Tibial nerve (tissue), 4 donors: ENCODE measurements at regions not wholly inside any gene's neighbourhood (a gene's known extent, or its start where the extent isn't known, plus 50 kb on each side); places are given as distances from the start of the nearest gene placed in this dataset.

Experiments
- DNase-seq, 2 donors: peaks; one replicate each; pipeline ENCODE4 v3.0.0-alpha.2; 2019; ENCODE audit warnings: low spot score in 2 of 2
- H3K27ac ChIP-seq, 4 donors: fragments of 200-600 bp; sonication (generic) in 3 of 4; one replicate each; pipeline ENCODE4 v1.5.1; 2017 to 2019; ENCODE audit warnings: mild to moderate bottlenecking in 1 of 4
- H3K27me3 ChIP-seq, 2 donors: fragments of 200-600 bp; sonication (generic) in 1 of 2; one replicate each; pipeline versions ENCODE4 v1.5.1 to v1.6.0; 2017 to 2019
- H3K36me3 ChIP-seq, 3 donors: fragments of 200-600 bp; sonication (generic); one replicate each; pipeline ENCODE4 v1.5.1; 2018 to 2019
- H3K4me1 ChIP-seq, 4 donors: fragments of 200-600 bp; sonication (generic) in 3 of 4; one replicate each; pipeline ENCODE4 v1.5.1; 2017 to 2019
- H3K4me3 ChIP-seq, 4 donors: fragments of 200-600 bp; sonication (generic) in 3 of 4; one replicate each; pipeline ENCODE4 v1.5.1; 2017 to 2019; ENCODE audit warnings: mild to moderate bottlenecking in 1 of 4, moderate library complexity in 1 of 4
- H3K9me3 ChIP-seq, 4 donors: fragments of 200-600 bp; sonication (generic) in 3 of 4; one replicate each; pipeline ENCODE4 v1.5.1; 2017 to 2019
- CTCF ChIP-seq, 5 experiments: fragments of 200-600 bp in 3 of 5; fragments of 450-650 bp in 2 of 5; sonication (generic) in 3 of 5; IDR thresholded peaks; one replicate each; pipeline ENCODE4 v1.5.1; 2016 to 2019; ENCODE audit warnings: antibody characterized with exemption in 5 of 5, mild to moderate bottlenecking in 3 of 5, moderate library complexity in 2 of 5
- EP300 ChIP-seq, 2 donors: sonication (generic); formaldehyde crosslinking; IDR thresholded peaks; one replicate each; pipeline ENCODE4 v1.6.1; 2017; ENCODE audit warnings: antibody characterized with exemption in 2 of 2, mild to moderate bottlenecking in 1 of 2
- POLR2A ChIP-seq, 2 donors: fragments of 450-650 bp; IDR thresholded peaks; one replicate each; pipeline ENCODE4 v1.6.1; 2017; ENCODE audit warnings: antibody characterized with exemption in 2 of 2, mild to moderate bottlenecking in 2 of 2, moderate library complexity in 2 of 2
- WGBS, 2 donors: methylation state at CpG; one replicate each; pipeline ENCODE4 v1.1.5; 2018; 5-methylcytosine and 5-hydroxymethylcytosine counted together

DNA sequence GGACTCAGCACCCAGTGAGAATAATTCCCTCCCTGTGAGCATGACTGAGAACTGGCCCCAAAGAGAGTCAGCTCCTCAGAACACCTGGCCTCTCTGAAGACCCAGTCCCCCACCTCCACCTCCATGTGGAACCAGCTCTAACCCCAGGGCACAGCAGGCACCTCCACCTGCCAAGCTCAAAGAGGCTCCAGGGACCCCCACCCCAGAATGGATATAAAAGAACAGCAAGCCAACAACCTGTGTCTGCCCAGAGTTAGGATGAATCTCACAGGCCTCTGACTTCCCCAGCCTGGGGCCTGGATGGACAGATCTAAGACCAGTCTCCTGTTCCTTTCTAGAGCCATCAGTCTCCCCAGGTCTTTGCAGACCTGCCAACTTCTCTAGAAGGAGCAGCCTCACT, 498.5 kb downstream of the EIPR1 start:
- Histone ChIP-seq H3K9me3 (peaks cover 0 to 41% (median 0%) of the 10 kb centered on the region in 4 donors), H3K36me3 (no peaks in the 10 kb centered on the region), H3K27me3 (no peaks in the 10 kb centered on the region), H3K27ac (no peak overlapping the region), H3K4me3 (no peak overlapping the region), H3K4me1 (no peaks in the 10 kb centered on the region)
- TF ChIP-seq EP300 (IDR thresholded peaks at IDR 0.05) = no peak
- TF ChIP-seq CTCF (IDR thresholded peaks at IDR 0.05) = no peak
- no peak for TF ChIP-seq POLR2A (IDR thresholded peaks at IDR 0.05)
- no peak for DNase-seq

DNA sequence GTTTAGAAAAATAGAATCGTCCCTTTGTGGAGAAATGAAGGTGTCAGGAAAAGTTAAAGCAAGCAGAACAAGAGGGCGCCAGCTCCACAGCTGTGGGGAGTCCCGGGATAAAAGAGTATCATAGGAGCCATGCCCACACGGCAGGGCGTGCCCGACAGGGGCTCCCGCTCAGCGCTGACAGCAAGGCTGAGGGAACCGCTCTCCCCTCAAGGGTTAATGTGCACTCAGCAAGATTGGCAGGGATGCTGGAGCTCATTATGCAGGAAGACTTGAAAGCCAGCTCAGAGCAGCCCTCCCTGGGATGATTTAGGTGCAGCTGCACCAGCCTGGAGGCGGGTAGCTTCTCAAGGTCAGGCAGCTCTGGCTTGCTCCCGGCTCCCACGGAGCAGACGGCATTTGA, 500.2 kb downstream of the EIPR1 start:
- 61 to 86% methylated on average over 13 of the region's 13 CpGs for WGBS, 2 donors
- Histone ChIP-seq H3K4me1 (no peaks in the 10 kb centered on the region), H3K27me3 (no peaks in the 10 kb centered on the region), H3K27ac (no peak overlapping the region), H3K9me3 (peaks cover 0 to 30% (median 0%) of the 10 kb centered on the region in 4 donors), H3K36me3 (no peaks in the 10 kb centered on the region), H3K4me3 (no peak overlapping the region)
- no peak for TF ChIP-seq EP300 (IDR thresholded peaks at IDR 0.05)
- no peak for TF ChIP-seq CTCF (IDR thresholded peaks at IDR 0.05)
- no peak for DNase-seq

GRCh38 chr2:2876331-2877221, 501.0 kb downstream of the EIPR1 start:
- H3K27me3 ChIP-seq = no peaks in the 10 kb centered on the region
- H3K4me3 ChIP-seq = no peak overlapping the region
- WGBS, 2 donors = 35 to 41% methylated on average over 18 of the region's 18 CpGs
- H3K9me3 ChIP-seq = peaks cover 0 to 23% (median 0%) of the 10 kb centered on the region in 4 donors
- H3K4me1 ChIP-seq = no peaks in the 10 kb centered on the region
- no peak for DNase-seq
- no peak overlapping the region for H3K27ac ChIP-seq
- TF ChIP-seq EP300 (IDR thresholded peaks at IDR 0.05) (no peak), POLR2A (IDR thresholded peaks at IDR 0.05) (no peak), CTCF (IDR thresholded peaks at IDR 0.05) (no peak)
- no peaks in the 10 kb centered on the region for H3K36me3 ChIP-seq

DNA sequence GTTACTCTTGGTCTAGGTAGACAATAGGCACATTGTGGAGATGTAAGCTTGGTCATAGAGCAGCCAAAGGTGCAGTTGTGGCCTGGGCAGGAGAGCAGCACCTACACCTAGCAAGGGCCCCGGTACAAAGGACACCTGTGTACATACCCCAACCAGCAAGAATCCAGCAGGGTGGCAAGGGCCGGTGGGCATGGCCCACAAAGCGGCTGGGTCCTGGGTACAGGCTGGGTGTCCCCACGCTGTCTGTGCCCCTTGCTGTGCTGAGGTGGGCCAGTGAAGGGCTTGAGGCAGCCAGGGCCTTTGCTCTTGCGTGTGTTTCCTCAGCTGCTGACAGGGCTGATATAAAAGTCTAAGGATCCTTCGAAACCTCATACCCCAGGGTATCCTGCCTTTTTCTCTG, 501.8 kb downstream of the EIPR1 start:
- Histone ChIP-seq H3K27ac (no peak overlapping the region), H3K4me1 (no peaks in the 10 kb centered on the region), H3K4me3 (no peak overlapping the region), H3K27me3 (no peaks in the 10 kb centered on the region), H3K9me3 (peaks cover 0 to 21% (median 0%) of the 10 kb centered on the region in 4 donors), H3K36me3 (no peaks in the 10 kb centered on the region)
- no peak for DNase-seq
- 83 to 86% methylated on average over 6 of the region's 6 CpGs for WGBS, 2 donors
- TF ChIP-seq POLR2A (IDR thresholded peaks at IDR 0.05) (no peak), EP300 (IDR thresholded peaks at IDR 0.05) (no peak), CTCF (IDR thresholded peaks at IDR 0.05) (no peak)

DNA sequence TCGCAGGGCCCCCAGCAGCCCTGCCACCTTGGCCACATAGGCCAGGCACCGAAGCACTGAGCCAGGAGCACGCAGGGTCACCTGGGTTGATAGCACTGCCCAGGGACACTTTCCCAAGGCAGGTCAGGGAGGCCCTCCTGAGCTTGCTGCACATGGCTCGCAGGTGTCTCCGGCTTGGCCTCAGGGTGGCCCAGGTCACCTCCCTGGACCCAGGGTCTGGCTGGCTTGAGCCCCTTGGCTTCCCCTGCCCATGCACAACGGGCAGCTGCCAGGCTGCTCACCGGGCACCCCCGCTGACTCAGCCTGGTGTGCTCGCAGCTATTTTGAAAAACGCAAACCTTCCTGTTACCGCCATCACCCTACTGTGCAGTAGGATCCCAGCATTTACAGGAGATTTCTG, 502.3 kb downstream of the EIPR1 start:
- Histone ChIP-seq H3K36me3 (no peaks in the 10 kb centered on the region), H3K27ac (no peak overlapping the region), H3K4me3 (no peak overlapping the region), H3K27me3 (no peaks in the 10 kb centered on the region), H3K9me3 (peaks cover 0 to 21% (median 0%) of the 10 kb centered on the region in 4 donors), H3K4me1 (no peaks in the 10 kb centered on the region)
- DNase-seq = no peak
- 91 to 100% methylated on average over 2 to 10 of the region's 11 CpGs for WGBS, 2 donors
- no peak for TF ChIP-seq CTCF (IDR thresholded peaks at IDR 0.05)
